Spleen (tissue), 11 donors: ENCODE measurements at regions not wholly inside any gene's neighbourhood (a gene's known extent, or its start where the extent isn't known, plus 50 kb on each side); places are given as distances from the start of the nearest gene placed in this dataset.

ENCODE experiments used
- DNase-seq: peaks from one replicate; pipeline ENCODE4 v3.0.0-alpha.2; 2020
- H3K27ac ChIP-seq, 8 donors: fragments of 200-600 bp; sonication (generic) in 7 of 8; 1 replicate in 4 of 8; 2 replicates in 4 of 8; pipeline versions ENCODE4 v1.5.0 to v1.8.0; 2016 to 2021; ENCODE audit warnings: inconsistent platforms in 4 of 8, mild to moderate bottlenecking in 4 of 8, moderate library complexity in 1 of 8
- H3K27me3 ChIP-seq, 7 donors: fragments of 200-600 bp; sonication (generic) in 6 of 7; replicated peaks in 1 of 7; 1 replicate in 4 of 7; 2 replicates in 3 of 7; pipeline versions ENCODE4 v1.5.0 to v1.8.0; 2016 to 2021; ENCODE audit warnings: inconsistent platforms in 3 of 7, mild to moderate bottlenecking in 1 of 7
- H3K36me3 ChIP-seq, 6 donors: fragments of 200-600 bp; sonication (generic) in 5 of 6; 1 replicate in 4 of 6; 2 replicates in 2 of 6; pipeline versions ENCODE4 v1.5.0 to v1.8.0; 2016 to 2021; ENCODE audit warnings: inconsistent platforms in 2 of 6
- H3K4me1 ChIP-seq, 6 donors: fragments of 200-600 bp; sonication (generic) in 5 of 6; 1 replicate in 3 of 6; 2 replicates in 3 of 6; pipeline versions ENCODE4 v1.5.0 to v1.8.0; 2016 to 2021; ENCODE audit warnings: inconsistent platforms in 3 of 6
- H3K4me3 ChIP-seq, 8 donors: fragments of 200-600 bp; sonication (generic) in 7 of 8; 1 replicate in 4 of 8; 2 replicates in 4 of 8; pipeline versions ENCODE4 v1.5.0 to v1.8.0; 2016 to 2021; ENCODE audit warnings: inconsistent platforms in 4 of 8, mild to moderate bottlenecking in 4 of 8, moderate library complexity in 2 of 8
- H3K9me3 ChIP-seq, 8 donors: fragments of 200-600 bp; sonication (generic) in 7 of 8; 1 replicate in 4 of 8; 2 replicates in 4 of 8; pipeline versions ENCODE4 v1.5.0 to v1.8.0; 2016 to 2021; ENCODE audit warnings: inconsistent platforms in 4 of 8
- POLR2A ChIP-seq, 3 donors: fragments of 450-650 bp; IDR thresholded peaks; one replicate each; pipeline ENCODE4 v1.5.1; 2017; ENCODE audit warnings: antibody characterized with exemption in 3 of 3, mild to moderate bottlenecking in 1 of 3
- POLR2AphosphoS5 ChIP-seq, 3 donors: sonication (generic); formaldehyde crosslinking; IDR thresholded peaks; one replicate each; pipeline ENCODE4 v1.5.1; 2017; ENCODE audit warnings: antibody characterized with exemption in 3 of 3
- WGBS, 5 donors: extraction: QIAGEN DNeasy Blood & Tissue Kit in 3 of 5; methylation state at CpG; one replicate each; pipeline versions ENCODE4 v1.1.5 to v1.1.7; 2013 to 2018; 5-methylcytosine and 5-hydroxymethylcytosine counted together
- intact Hi-C: fragments of 100-400 bp; cut with DNase I; formaldehyde crosslinking; loops from one replicate; pipeline ENCODE4 v1.15.0; 2023; ENCODE audit warnings: low total_unique reads
- TF ChIP-seq, protein P1 (sequence below), 11 experiments: fragments of 200-600 bp in 7 of 11; fragments of 450-650 bp in 4 of 11; sonication (generic) in 4 of 11; IDR thresholded peaks in 8 of 11; conservative IDR thresholded peaks in 3 of 11; 1 replicate in 7 of 11; 2 replicates in 4 of 11; pipeline versions ENCODE4 v1.4.0 to v1.8.0; 2016 to 2021; ENCODE audit warnings: antibody characterized with exemption in 11 of 11, inconsistent platforms in 4 of 11, mild to moderate bottlenecking in 1 of 11
- donor health status: healthy with polysubstance abuse.
- donor health status: DM: no; HTN: no; CAD: no; lungs with moderate emphysema.
- donor health status: DM: no; HTN: no; CAD: no.
- donor health status: Bipolar disorder and iron deficiency.
- donor health status: healthy.
- donor health status: DM: no; HTN: no; CAD: no.
- donor health status: DM: yes; HTN: yes; CAD: no.

DNA sequence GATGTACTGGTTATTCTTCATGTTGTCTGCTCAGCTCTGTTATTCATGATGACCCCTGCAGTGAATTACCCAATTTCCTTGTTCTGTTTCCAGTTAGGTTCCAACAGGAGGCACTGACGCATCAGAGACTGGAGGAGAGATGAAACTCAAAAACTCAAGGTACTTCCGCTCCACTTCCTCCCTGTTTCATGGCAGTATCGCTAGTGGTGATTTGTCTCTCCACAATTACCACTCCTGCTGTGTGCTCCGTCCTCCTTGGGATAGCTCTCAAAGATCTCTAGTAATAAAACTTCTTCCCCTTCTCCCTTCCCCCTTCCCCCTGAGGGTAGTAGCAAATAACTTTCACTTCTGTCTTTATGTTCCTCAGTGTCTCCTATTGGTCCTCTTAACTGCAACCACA lies 107.4 kb upstream of the ABCB5 start:
- no peak overlapping the region for H3K4me3 ChIP-seq
- 62 to 76% (median 73%) methylated on average over 4 of the region's 4 CpGs for WGBS, 5 donors
- peak overlapping the region in 1 of 8 donors; percentile 21 for H3K27ac ChIP-seq
- H3K36me3 ChIP-seq: no peaks in the 10 kb centered on the region
- H3K4me1 ChIP-seq: no peaks in the 10 kb centered on the region
- no peak for DNase-seq
- H3K27me3 ChIP-seq: no peaks in the 10 kb centered on the region
- TF ChIP-seq POLR2AphosphoS5 (IDR thresholded peaks at IDR 0.05) (no peak), POLR2A (IDR thresholded peaks at IDR 0.05) (no peak)
- TF ChIP-seq, protein P1, sequence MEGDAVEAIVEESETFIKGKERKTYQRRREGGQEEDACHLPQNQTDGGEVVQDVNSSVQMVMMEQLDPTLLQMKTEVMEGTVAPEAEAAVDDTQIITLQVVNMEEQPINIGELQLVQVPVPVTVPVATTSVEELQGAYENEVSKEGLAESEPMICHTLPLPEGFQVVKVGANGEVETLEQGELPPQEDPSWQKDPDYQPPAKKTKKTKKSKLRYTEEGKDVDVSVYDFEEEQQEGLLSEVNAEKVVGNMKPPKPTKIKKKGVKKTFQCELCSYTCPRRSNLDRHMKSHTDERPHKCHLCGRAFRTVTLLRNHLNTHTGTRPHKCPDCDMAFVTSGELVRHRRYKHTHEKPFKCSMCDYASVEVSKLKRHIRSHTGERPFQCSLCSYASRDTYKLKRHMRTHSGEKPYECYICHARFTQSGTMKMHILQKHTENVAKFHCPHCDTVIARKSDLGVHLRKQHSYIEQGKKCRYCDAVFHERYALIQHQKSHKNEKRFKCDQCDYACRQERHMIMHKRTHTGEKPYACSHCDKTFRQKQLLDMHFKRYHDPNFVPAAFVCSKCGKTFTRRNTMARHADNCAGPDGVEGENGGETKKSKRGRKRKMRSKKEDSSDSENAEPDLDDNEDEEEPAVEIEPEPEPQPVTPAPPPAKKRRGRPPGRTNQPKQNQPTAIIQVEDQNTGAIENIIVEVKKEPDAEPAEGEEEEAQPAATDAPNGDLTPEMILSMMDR (IDR thresholded peaks at IDR 0.05 in 8 of 11, conservative IDR thresholded peaks at IDR 0.05 in 3 of 11): no peak
- intact Hi-C loops: no loop called here
- H3K9me3 ChIP-seq: no peaks in the 10 kb centered on the region

DNA sequence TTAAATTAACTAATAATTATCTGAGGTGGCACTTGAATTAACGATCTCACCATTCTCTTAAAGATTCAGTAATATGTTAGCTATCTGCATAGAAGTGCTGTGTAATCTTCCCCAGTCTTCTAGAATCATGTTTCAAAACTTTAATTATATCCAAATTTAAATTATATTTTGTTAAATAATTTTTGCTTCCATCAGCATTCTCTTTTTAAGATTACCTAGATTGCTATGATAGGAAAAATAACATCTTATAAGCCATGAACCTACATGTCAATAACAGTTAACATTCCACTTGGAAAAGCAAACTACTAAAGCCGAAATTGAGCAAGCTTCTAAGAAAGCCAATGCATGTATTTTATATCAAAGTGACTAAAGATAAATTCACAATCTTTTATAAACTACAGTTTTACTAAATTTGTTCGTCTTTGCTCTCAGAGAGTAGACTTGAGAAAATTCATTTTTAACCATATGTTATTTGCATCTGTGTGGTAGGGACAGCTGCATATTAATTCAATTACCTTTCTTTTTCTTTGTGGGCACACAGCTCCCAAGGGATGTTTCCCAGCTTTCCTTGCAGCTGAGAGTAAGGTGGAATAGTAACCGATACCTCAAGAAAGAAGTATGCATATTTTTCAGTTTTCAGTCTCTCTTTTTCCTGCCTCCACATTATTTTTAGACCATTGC lies 105.4 kb upstream of the ABCB5 start:
- DNase-seq: no peak
- WGBS, 5 donors: 64 to 83% (median 69%) methylated on average over 4 of the region's 4 CpGs
- intact Hi-C loops: no loop called here

DNA sequence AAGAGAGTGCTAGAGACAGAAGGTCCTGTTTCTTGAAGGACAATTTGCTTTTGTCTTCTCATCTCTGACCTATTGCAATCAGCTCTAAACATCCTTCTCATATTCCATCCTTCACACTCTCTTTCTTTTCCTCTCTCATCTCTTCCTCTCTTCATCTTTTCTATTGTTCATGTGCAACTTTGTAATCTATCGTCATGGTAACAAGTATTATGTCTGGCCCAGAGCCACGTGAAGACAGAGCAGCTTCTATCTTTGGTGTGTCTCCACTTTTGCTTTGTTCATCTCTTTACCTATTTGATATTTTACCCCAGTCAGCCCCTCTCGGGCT lies 104.9 kb upstream of the ABCB5 start:
- Histone ChIP-seq H3K4me3 (no peak overlapping the region), H3K4me1 (no peaks in the 10 kb centered on the region), H3K36me3 (no peaks in the 10 kb centered on the region), H3K27me3 (no peaks in the 10 kb centered on the region), H3K27ac (no peak overlapping the region), H3K9me3 (no peaks in the 10 kb centered on the region)
- intact Hi-C loops: no loop called here
- DNase-seq: no peak
- WGBS, 5 donors: 77 to 90% (median 85%) methylated on average over 3 of the region's 3 CpGs
- TF ChIP-seq, protein P1 (IDR thresholded peaks at IDR 0.05 in 8 of 11, conservative IDR thresholded peaks at IDR 0.05 in 3 of 11): no peak
- TF ChIP-seq POLR2AphosphoS5 (IDR thresholded peaks at IDR 0.05) (no peak), POLR2A (IDR thresholded peaks at IDR 0.05) (no peak)

More for the DNA sequence above, 105.4 kb upstream of the ABCB5 start:
- no peaks in the 10 kb centered on the region for H3K27me3 ChIP-seq
- H3K27ac ChIP-seq: no peak overlapping the region
- no peak overlapping the region for H3K4me3 ChIP-seq
- no peak for TF ChIP-seq POLR2A (IDR thresholded peaks at IDR 0.05)
- TF ChIP-seq, protein P1 (IDR thresholded peaks at IDR 0.05 in 8 of 11, conservative IDR thresholded peaks at IDR 0.05 in 3 of 11): no peak
- TF ChIP-seq POLR2AphosphoS5 (IDR thresholded peaks at IDR 0.05): no peak
- H3K9me3 ChIP-seq: no peaks in the 10 kb centered on the region
- H3K4me1 ChIP-seq: no peaks in the 10 kb centered on the region
- H3K36me3 ChIP-seq: no peaks in the 10 kb centered on the region

DNA sequence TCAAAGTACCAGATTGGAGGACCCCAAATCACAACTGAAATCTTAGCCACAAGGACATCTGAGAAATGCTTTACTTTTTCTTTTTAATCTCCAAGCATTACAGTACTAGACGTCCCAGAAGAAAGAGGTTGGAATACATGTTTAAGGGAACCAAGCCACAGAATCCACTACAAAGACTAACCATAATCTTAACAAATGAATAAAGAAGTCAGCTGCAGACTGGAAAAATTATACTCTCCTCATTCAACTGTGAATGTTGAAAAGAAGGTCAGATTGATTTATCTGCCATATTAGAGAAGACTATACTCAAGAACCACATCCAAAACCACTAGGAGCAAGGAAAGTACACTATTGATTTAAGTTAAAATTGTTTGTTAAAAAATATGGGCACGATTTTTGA lies 102.1 kb upstream of the ABCB5 start:
- 49 to 68% (median 60%) methylated on average over 2 of the region's 2 CpGs for WGBS, 5 donors
- Histone ChIP-seq H3K4me3 (no peak overlapping the region), H3K27ac (no peak overlapping the region), H3K36me3 (no peaks in the 10 kb centered on the region), H3K4me1 (no peaks in the 10 kb centered on the region), H3K9me3 (peaks cover 0 to 3% (median 0%) of the 10 kb centered on the region in 8 donors), H3K27me3 (no peaks in the 10 kb centered on the region)
- no peak for DNase-seq
- TF ChIP-seq, protein P1 (IDR thresholded peaks at IDR 0.05 in 8 of 11, conservative IDR thresholded peaks at IDR 0.05 in 3 of 11): no peak
- TF ChIP-seq POLR2A (IDR thresholded peaks at IDR 0.05) (no peak), POLR2AphosphoS5 (IDR thresholded peaks at IDR 0.05) (no peak)
- intact Hi-C loops: no loop called here
